ENCODE measurements at regions not wholly inside any gene's neighbourhood (a gene's known extent, or its start where the extent isn't known, plus 50 kb on each side); places are given as distances from the start of the nearest gene placed in this dataset.
A peak's percentile ranks its signal among the peaks of the same experiment; 100 is the strongest.

GRCh38 chr4:117533501-117533900, 448.1 kb upstream of the TRAM1L1 start:
- no peaks in the 10 kb centered on the region for H3K36me3 Mint-ChIP-seq (ENCODE audit: insufficient read depth in 1 of 3, low read depth in 3 of 3)
- no peak overlapping the region for H3K23ac ChIP-seq (ENCODE audit: insufficient read length, low read depth, low read length)
- H3K9me3 ChIP-seq (ENCODE audit: control insufficient read depth, low read depth, low read length): no peaks in the 10 kb centered on the region

More at GRCh38 chr4:117533501-117533900, 448.1 kb upstream of the TRAM1L1 start:
- H3K4me1 ChIP-seq (ENCODE audit: insufficient read depth, low read length): no peaks in the 10 kb centered on the region
- H2BK5ac ChIP-seq (ENCODE audit: insufficient read length, low read length): no peak overlapping the region
- H3K4me2 ChIP-seq (ENCODE audit: insufficient read depth, insufficient read length, low read length): no peak overlapping the region
- no peak overlapping the region for H2BK15ac ChIP-seq (ENCODE audit: low read depth, low read length)
- H3K4me1 Mint-ChIP-seq: peaks cover 0 to 4% of the 10 kb centered on the region in 2 experiments; a peak in 2 of 4 replicates
- no peak overlapping the region for H3K4me3 Mint-ChIP-seq
- H3K18ac ChIP-seq (ENCODE audit: insufficient read length, low read depth, low read length): no peak overlapping the region
- H2BK12ac ChIP-seq (ENCODE audit: insufficient read length, low read depth, low read length): no peak overlapping the region
- H4K5ac ChIP-seq (ENCODE audit: insufficient read length, low read depth, low read length): no peak overlapping the region
- DNase-seq: no peak
- no peaks in the 10 kb centered on the region for H3K27me3 Mint-ChIP-seq (ENCODE audit: low read depth)
- TF ChIP-seq, protein P1, sequence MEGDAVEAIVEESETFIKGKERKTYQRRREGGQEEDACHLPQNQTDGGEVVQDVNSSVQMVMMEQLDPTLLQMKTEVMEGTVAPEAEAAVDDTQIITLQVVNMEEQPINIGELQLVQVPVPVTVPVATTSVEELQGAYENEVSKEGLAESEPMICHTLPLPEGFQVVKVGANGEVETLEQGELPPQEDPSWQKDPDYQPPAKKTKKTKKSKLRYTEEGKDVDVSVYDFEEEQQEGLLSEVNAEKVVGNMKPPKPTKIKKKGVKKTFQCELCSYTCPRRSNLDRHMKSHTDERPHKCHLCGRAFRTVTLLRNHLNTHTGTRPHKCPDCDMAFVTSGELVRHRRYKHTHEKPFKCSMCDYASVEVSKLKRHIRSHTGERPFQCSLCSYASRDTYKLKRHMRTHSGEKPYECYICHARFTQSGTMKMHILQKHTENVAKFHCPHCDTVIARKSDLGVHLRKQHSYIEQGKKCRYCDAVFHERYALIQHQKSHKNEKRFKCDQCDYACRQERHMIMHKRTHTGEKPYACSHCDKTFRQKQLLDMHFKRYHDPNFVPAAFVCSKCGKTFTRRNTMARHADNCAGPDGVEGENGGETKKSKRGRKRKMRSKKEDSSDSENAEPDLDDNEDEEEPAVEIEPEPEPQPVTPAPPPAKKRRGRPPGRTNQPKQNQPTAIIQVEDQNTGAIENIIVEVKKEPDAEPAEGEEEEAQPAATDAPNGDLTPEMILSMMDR (conservative IDR thresholded peaks at IDR 0.05): no peak
- no peaks in the 10 kb centered on the region for H3K79me1 ChIP-seq (ENCODE audit: insufficient read depth, low read depth, low read length, poor library complexity, severe bottlenecking)
- no peaks in the 10 kb centered on the region for H3K9me3 Mint-ChIP-seq
- no peaks in the 10 kb centered on the region for H3K79me2 ChIP-seq (ENCODE audit: insufficient read depth, low read length)
- peak overlapping the region in 2 of 3 experiments; percentile 3 to 54; a peak in 1 of 7 replicates for H3K27ac Mint-ChIP-seq
- H3T11ph ChIP-seq (ENCODE audit: low read length): no peak overlapping the region
- no peak overlapping the region for H2BK20ac ChIP-seq (ENCODE audit: low read depth, low read length, poor library complexity, severe bottlenecking)
- H3K23me2 ChIP-seq (ENCODE audit: insufficient read length, low read depth, low read length, poor library complexity, severe bottlenecking): no peaks in the 10 kb centered on the region
- no peak overlapping the region for H4K91ac ChIP-seq (ENCODE audit: insufficient read length, low read depth, low read length)
- no peaks in the 10 kb centered on the region for H3K27me3 ChIP-seq (ENCODE audit: insufficient read depth, low read length)
- WGBS (ENCODE audit: extremely low coverage, insufficient read length, low lambda C conversion rate): no CpG with 5 or more reads among the region's 1 CpG
- H2AK5ac ChIP-seq (ENCODE audit: insufficient read length, low read length): no peak overlapping the region
- no peaks in the 10 kb centered on the region for H4K20me1 ChIP-seq (ENCODE audit: control insufficient read depth, insufficient read depth, insufficient read length)
- H2AFZ ChIP-seq (ENCODE audit: low read length): no peak overlapping the region
- no peak overlapping the region for H3K14ac ChIP-seq (ENCODE audit: insufficient read depth, low read length)
- no peak overlapping the region for H3K4ac ChIP-seq (ENCODE audit: low read depth, low read length)
- H3K9ac ChIP-seq (ENCODE audit: extremely low read depth, insufficient read length, low read length): no peak overlapping the region
- no peak overlapping the region for H4K8ac ChIP-seq (replicated peaks; ENCODE audit: insufficient read length, low read depth, low read length)
- H3K27ac ChIP-seq (ENCODE audit: insufficient read length, low read depth, low read length): no peak overlapping the region
- H3K56ac ChIP-seq (ENCODE audit: insufficient read length, low read depth, low read length): no peak overlapping the region
- H2BK120ac ChIP-seq (ENCODE audit: low read depth, low read length, poor library complexity, severe bottlenecking): no peak overlapping the region

Measured in H9 (cell line).